Testis (tissue), 2 donors: ENCODE measurements at regions not wholly inside any gene's neighbourhood (a gene's known extent, or its start where the extent isn't known, plus 50 kb on each side); places are given as distances from the start of the nearest gene placed in this dataset.
"Not testable (repeated sequence)": the region's sequence is repeated elsewhere in the genome, so short reads cannot be mapped to it uniquely, and the experiment has no call there.

Experiments
- DNase-seq: peaks from one replicate; pipeline ENCODE4 v3.0.0-alpha.2; 2019
- H3K27ac ChIP-seq, 2 donors: fragments of 200-600 bp; sonication (generic); one replicate each; pipeline ENCODE4 v1.5.1; 2019
- H3K27me3 ChIP-seq: fragments of 200-600 bp; sonication (generic); one replicate; pipeline ENCODE4 v1.5.1; 2019
- H3K36me3 ChIP-seq: fragments of 200-600 bp; sonication (generic); one replicate; pipeline ENCODE4 v1.5.1; 2017; ENCODE audit warnings: low read depth; ENCODE audit errors: missing control alignments
- H3K4me1 ChIP-seq: fragments of 200-600 bp; sonication (generic); one replicate; pipeline ENCODE4 v1.5.1; 2019
- H3K4me3 ChIP-seq, 2 donors: fragments of 200-600 bp; sonication (generic); one replicate each; pipeline ENCODE4 v1.5.1; 2017 to 2019
- H3K9me3 ChIP-seq: fragments of 200-600 bp; sonication (generic); one replicate; pipeline ENCODE4 v1.5.1; 2017
- CTCF ChIP-seq, 3 experiments: fragments of 450-650 bp in 2 of 3; fragments of 200-600 bp in 1 of 3; sonication (generic) in 1 of 3; IDR thresholded peaks; one replicate each; pipeline ENCODE4 v1.5.1; 2016 to 2019; ENCODE audit warnings: antibody characterized with exemption in 3 of 3, mild to moderate bottlenecking in 2 of 3, moderate library complexity in 1 of 3
- POLR2A ChIP-seq: fragments of 450-650 bp; IDR thresholded peaks from one replicate; pipeline ENCODE4 v1.6.1; 2017; ENCODE audit warnings: antibody characterized with exemption, mild to moderate bottlenecking, moderate library complexity
- WGBS, 2 donors: methylation state at CpG; one replicate each; pipeline ENCODE4 v1.1.5; 2018; 5-methylcytosine and 5-hydroxymethylcytosine counted together
- intact Hi-C: fragments of 100-400 bp; cut with DNase I; formaldehyde crosslinking; loops from one replicate; pipeline ENCODE4 v1.15.1; 2023; ENCODE audit warnings: low total_unique reads

- Histone ChIP-seq H3K27ac (no peak overlapping the region), H3K4me1 (peaks cover 11% of the 10 kb centered on the region), H3K27me3 (no peaks in the 10 kb centered on the region), H3K9me3 (no peaks in the 10 kb centered on the region), H3K36me3 (no peaks in the 10 kb centered on the region), H3K4me3 (no peak overlapping the region)
- intact Hi-C loops: no loop called here
- TF ChIP-seq CTCF (IDR thresholded peaks at IDR 0.05) (no peak), POLR2A (no peak)
- DNase-seq: no peak
- 100% methylated on average over 1 of the region's 1 CpG for WGBS, 2 donors
These were observed 83.2 kb upstream of the RHOU start for GRCh38 chr1:228652116-228652515.

- H3K4me1 ChIP-seq, H3K27ac ChIP-seq, DNase-seq, intact Hi-C loops, H3K4me3 ChIP-seq, H3K36me3 ChIP-seq, H3K9me3 ChIP-seq, H3K27me3 ChIP-seq: not testable (repeated sequence)
- 91 to 92% methylated on average over 7 of the region's 7 CpGs for WGBS, 2 donors
These were observed 82.2 kb upstream of the RHOU start for GRCh38 chr1:228653057-228653456.

GRCh38 chr1:228653748-228654147 is 81.5 kb upstream of the RHOU start:
- Histone ChIP-seq H3K4me3 (no peak overlapping the region), H3K27me3 (no peaks in the 10 kb centered on the region), H3K36me3 (no peaks in the 10 kb centered on the region), H3K27ac (no peak overlapping the region), H3K9me3 (no peaks in the 10 kb centered on the region), H3K4me1 (no peaks in the 10 kb centered on the region)
- no peak for DNase-seq
- intact Hi-C loops: no loop called here
- TF ChIP-seq POLR2A (no peak), CTCF (IDR thresholded peaks at IDR 0.05) (no peak)
- 77 to 91% methylated on average over 1 of the region's 1 CpG for WGBS, 2 donors

GRCh38 chr1:228655796-228656394 is 79.4 kb upstream of the RHOU start:
- no peak for DNase-seq
- 78% methylated on average over 3 of the region's 3 CpGs for WGBS, 2 donors
- Histone ChIP-seq H3K27me3 (no peaks in the 10 kb centered on the region), H3K27ac (no peak overlapping the region), H3K4me1 (no peaks in the 10 kb centered on the region), H3K9me3 (no peaks in the 10 kb centered on the region), H3K36me3 (no peaks in the 10 kb centered on the region), H3K4me3 (no peak overlapping the region)
- intact Hi-C loops: no loop called here
- TF ChIP-seq CTCF (IDR thresholded peaks at IDR 0.05): no peak
- TF ChIP-seq POLR2A: no peak

- 84 to 94% methylated on average over 5 of the region's 5 CpGs for WGBS, 2 donors
- H3K4me1 ChIP-seq, H3K4me3 ChIP-seq, intact Hi-C loops, H3K36me3 ChIP-seq, H3K27ac ChIP-seq, H3K9me3 ChIP-seq, H3K27me3 ChIP-seq, DNase-seq: not testable (repeated sequence)
These were observed 73.1 kb upstream of the RHOU start for GRCh38 chr1:228662007-228662689.

GRCh38 chr1:228664399-228664914 is 70.8 kb upstream of the RHOU start:
- no peak overlapping the region for H3K27ac ChIP-seq
- peak; percentile 92 for DNase-seq
- intact Hi-C loops: no loop called here
- no peaks in the 10 kb centered on the region for H3K4me1 ChIP-seq
- H3K27me3 ChIP-seq: no peaks in the 10 kb centered on the region
- no peaks in the 10 kb centered on the region for H3K9me3 ChIP-seq
- H3K36me3 ChIP-seq: no peaks in the 10 kb centered on the region
- WGBS, 2 donors: 17 to 31% methylated on average over 14 of the region's 14 CpGs
- TF ChIP-seq POLR2A: no peak
- peak; percentile 78 to 90 (median 87) for TF ChIP-seq CTCF (IDR thresholded peaks at IDR 0.05)
- H3K4me3 ChIP-seq: no peak overlapping the region
